Body of pancreas (tissue), 4 donors: ENCODE measurements at regions not wholly inside any gene's neighbourhood (a gene's known extent, or its start where the extent isn't known, plus 50 kb on each side); places are given as distances from the start of the nearest gene placed in this dataset.
"Not testable (repeated sequence)": the region's sequence is repeated elsewhere in the genome, so short reads cannot be mapped to it uniquely, and the experiment has no call there.

ENCODE experiments used
- ATAC-seq: fragments of 150-250 bp; one replicate; pipeline ENCODE4 v1.9.1; 2016
- DNase-seq, 4 donors: peaks; one replicate each; pipeline ENCODE4 v3.0.0-alpha.2; 2019
- H3K27ac ChIP-seq, 4 donors: fragments of 200-600 bp; sonication (generic); 1 replicate in 3 of 4; 2 replicates in 1 of 4; pipeline versions ENCODE4 v1.5.1 to v1.6.1; 2016 to 2019; ENCODE audit warnings: mild to moderate bottlenecking in 1 of 4, mixed read lengths in 1 of 4, moderate library complexity in 1 of 4
- H3K27me3 ChIP-seq, 2 donors: fragments of 200-600 bp; sonication (generic); one replicate each; pipeline ENCODE4 v1.6.0; 2016; ENCODE audit warnings: mild to moderate bottlenecking in 1 of 2
- H3K36me3 ChIP-seq, 2 donors: fragments of 200-600 bp; sonication (generic); replicated peaks in 1 of 2; 2 replicates each; pipeline ENCODE4 v1.5.1; 2016; ENCODE audit warnings: low read depth in 2 of 2; ENCODE audit not compliant: insufficient read depth in 1 of 2
- H3K4me1 ChIP-seq: fragments of 200-600 bp; sonication (generic); one replicate; pipeline ENCODE4 v1.6.0; 2016
- H3K4me3 ChIP-seq, 2 donors: fragments of 200-600 bp; sonication (generic); 1 replicate in 1 of 2; 2 replicates in 1 of 2; pipeline ENCODE4 v1.5.1; 2016 to 2019
- H3K9me3 ChIP-seq, 3 donors: fragments of 200-600 bp; sonication (generic); 1 replicate in 2 of 3; 2 replicates in 1 of 3; pipeline ENCODE4 v1.5.1; 2016
- POLR2A ChIP-seq, 3 donors: fragments of 450-650 bp; IDR thresholded peaks; one replicate each; pipeline ENCODE4 v1.6.1; 2016; ENCODE audit warnings: antibody characterized with exemption in 3 of 3, mild to moderate bottlenecking in 2 of 3
- WGBS, 2 donors: methylation state at CpG; one replicate each; pipeline ENCODE4 v1.1.5; 2017; 5-methylcytosine and 5-hydroxymethylcytosine counted together
- intact Hi-C: fragments of 100-400 bp; cut with DNase I; formaldehyde crosslinking; loops from one replicate; pipeline ENCODE4 v1.15.1; 2023
- TF ChIP-seq, protein P1 (sequence below), 7 experiments: fragments of 450-650 bp in 4 of 7; fragments of 200-600 bp in 3 of 7; sonication (generic) in 3 of 7; IDR thresholded peaks; one replicate each; pipeline ENCODE4 v1.5.1; 2016 to 2019; ENCODE audit warnings: antibody characterized with exemption in 7 of 7

DNA sequence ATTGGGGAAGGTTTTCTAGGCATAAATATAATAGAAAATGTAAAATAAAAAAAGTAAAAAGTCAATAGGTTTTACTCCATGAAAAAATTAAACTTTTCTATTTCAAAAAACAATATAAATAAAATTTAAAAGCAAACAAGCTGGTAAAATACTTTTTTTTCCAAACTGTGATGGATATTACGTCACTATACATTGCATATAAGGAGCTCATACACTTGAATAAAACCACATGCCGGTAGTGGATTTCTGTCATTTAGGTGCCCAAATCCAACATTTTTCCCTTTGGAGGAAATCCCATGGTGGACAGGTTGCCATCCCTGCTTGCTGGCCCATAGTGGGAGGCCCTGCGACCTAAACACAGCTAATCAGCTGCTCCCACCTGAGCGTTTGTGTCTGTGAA is 289.4 kb upstream of the HNRNPA3 start:
- H3K27me3 ChIP-seq = no peaks in the 10 kb centered on the region
- no peak overlapping the region for H3K4me3 ChIP-seq
- DNase-seq (no peak), ATAC-seq (no peak)
- no peaks in the 10 kb centered on the region for H3K4me1 ChIP-seq
- TF ChIP-seq POLR2A (IDR thresholded peaks at IDR 0.05) = no peak
- TF ChIP-seq, protein P1, sequence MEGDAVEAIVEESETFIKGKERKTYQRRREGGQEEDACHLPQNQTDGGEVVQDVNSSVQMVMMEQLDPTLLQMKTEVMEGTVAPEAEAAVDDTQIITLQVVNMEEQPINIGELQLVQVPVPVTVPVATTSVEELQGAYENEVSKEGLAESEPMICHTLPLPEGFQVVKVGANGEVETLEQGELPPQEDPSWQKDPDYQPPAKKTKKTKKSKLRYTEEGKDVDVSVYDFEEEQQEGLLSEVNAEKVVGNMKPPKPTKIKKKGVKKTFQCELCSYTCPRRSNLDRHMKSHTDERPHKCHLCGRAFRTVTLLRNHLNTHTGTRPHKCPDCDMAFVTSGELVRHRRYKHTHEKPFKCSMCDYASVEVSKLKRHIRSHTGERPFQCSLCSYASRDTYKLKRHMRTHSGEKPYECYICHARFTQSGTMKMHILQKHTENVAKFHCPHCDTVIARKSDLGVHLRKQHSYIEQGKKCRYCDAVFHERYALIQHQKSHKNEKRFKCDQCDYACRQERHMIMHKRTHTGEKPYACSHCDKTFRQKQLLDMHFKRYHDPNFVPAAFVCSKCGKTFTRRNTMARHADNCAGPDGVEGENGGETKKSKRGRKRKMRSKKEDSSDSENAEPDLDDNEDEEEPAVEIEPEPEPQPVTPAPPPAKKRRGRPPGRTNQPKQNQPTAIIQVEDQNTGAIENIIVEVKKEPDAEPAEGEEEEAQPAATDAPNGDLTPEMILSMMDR (IDR thresholded peaks at IDR 0.05) = no peak
- 73 to 94% methylated on average over 4 of the region's 4 CpGs for WGBS, 2 donors
- no peaks in the 10 kb centered on the region for H3K36me3 ChIP-seq
- H3K9me3 ChIP-seq = no peaks in the 10 kb centered on the region
- H3K27ac ChIP-seq = no peak overlapping the region
- intact Hi-C loops = no loop called here

DNA sequence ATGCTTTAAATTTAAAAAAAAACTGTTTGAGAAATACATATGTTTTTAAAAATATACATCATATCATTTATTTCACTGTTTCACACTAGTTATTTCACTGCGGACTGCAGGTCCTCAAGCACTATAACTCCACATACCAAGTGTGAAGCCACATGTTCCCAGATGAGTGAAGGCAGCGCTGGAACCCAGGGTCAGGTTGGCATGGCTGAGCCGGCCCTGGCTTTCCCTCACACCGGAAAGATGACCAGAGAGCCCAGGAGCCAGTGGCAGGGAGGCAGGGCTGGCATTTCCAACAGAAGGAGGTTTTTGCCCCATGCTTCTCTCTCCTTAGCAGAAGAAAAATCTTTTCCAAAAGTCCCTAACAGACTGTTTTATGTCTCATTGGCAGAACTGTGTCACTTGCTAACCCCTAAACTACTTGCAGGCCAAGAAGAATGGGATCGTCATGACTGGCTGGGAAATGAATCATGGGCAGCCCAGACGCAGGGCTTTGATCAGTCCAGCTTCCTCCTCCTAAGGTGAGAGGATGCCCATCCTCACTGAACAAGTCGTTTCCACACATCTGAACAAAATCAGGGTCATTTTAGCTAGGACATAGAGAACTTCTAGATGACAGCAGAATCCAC is 287.6 kb upstream of the HNRNPA3 start:
- 49 to 67% methylated on average over 7 of the region's 7 CpGs for WGBS, 2 donors
- no peaks in the 10 kb centered on the region for H3K27me3 ChIP-seq
- intact Hi-C loops = no loop called here
- no peak for DNase-seq
- no peak for TF ChIP-seq POLR2A (IDR thresholded peaks at IDR 0.05)
- TF ChIP-seq, protein P1 (IDR thresholded peaks at IDR 0.05) = no peak
- H3K9me3 ChIP-seq = no peaks in the 10 kb centered on the region
- H3K4me1 ChIP-seq = no peaks in the 10 kb centered on the region
- H3K27ac ChIP-seq = no peak overlapping the region
- H3K4me3 ChIP-seq = no peak overlapping the region
- no peak for ATAC-seq
- no peaks in the 10 kb centered on the region for H3K36me3 ChIP-seq

DNA sequence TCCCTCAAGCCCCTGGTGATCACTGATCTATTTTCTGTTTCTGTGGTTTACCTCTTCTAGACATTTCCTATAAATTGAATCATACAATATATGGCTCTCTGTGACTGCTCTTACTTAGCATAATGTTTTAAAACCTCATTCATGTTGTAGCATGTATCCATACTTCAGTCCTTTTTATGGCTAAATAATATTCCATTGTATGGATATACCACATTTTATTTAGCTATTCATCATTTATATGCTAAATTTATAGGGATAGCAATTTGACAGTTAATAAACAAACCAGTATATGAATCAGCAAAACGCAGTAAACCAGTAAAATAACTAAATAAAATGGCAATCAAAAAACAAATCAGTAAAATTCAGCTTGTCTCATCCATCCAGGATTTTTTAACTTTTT is 286.1 kb upstream of the HNRNPA3 start:
- Histone ChIP-seq H3K36me3 (no peaks in the 10 kb centered on the region), H3K4me1 (no peaks in the 10 kb centered on the region), H3K9me3 (no peaks in the 10 kb centered on the region), H3K27me3 (no peaks in the 10 kb centered on the region), H3K4me3 (no peak overlapping the region), H3K27ac (no peak overlapping the region)
- TF ChIP-seq POLR2A (IDR thresholded peaks at IDR 0.05) = no peak
- TF ChIP-seq, protein P1 (IDR thresholded peaks at IDR 0.05) = no peak
- WGBS, 2 donors = 31 to 32% methylated on average over 1 of the region's 1 CpG
- ATAC-seq (no peak), DNase-seq (no peak)
- intact Hi-C loops = no loop called here

DNA sequence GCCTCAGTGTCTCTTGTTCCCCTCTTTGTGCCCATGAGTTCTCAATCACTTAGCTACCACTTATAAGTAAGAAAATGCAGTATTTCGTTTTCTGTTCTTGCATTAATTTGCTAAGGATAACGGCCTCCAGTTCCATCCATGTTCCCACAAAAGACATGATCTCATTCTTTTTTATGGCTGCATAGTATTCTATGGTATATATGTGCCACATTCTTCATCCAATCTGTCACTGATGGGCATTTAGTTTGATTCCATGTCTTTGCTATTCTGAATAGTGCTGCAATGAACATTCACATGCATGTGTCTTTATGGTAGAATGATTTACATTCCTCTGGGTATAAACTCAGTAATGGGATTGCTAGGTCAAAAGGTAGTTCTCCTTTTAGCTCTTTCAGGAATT is 283.2 kb upstream of the HNRNPA3 start:
- DNase-seq, H3K27ac ChIP-seq, ATAC-seq, H3K4me1 ChIP-seq, intact Hi-C loops, H3K9me3 ChIP-seq, H3K27me3 ChIP-seq, H3K36me3 ChIP-seq, H3K4me3 ChIP-seq: not testable (repeated sequence)
- WGBS, 2 donors = 46 to 48% methylated on average over 2 of the region's 2 CpGs

DNA sequence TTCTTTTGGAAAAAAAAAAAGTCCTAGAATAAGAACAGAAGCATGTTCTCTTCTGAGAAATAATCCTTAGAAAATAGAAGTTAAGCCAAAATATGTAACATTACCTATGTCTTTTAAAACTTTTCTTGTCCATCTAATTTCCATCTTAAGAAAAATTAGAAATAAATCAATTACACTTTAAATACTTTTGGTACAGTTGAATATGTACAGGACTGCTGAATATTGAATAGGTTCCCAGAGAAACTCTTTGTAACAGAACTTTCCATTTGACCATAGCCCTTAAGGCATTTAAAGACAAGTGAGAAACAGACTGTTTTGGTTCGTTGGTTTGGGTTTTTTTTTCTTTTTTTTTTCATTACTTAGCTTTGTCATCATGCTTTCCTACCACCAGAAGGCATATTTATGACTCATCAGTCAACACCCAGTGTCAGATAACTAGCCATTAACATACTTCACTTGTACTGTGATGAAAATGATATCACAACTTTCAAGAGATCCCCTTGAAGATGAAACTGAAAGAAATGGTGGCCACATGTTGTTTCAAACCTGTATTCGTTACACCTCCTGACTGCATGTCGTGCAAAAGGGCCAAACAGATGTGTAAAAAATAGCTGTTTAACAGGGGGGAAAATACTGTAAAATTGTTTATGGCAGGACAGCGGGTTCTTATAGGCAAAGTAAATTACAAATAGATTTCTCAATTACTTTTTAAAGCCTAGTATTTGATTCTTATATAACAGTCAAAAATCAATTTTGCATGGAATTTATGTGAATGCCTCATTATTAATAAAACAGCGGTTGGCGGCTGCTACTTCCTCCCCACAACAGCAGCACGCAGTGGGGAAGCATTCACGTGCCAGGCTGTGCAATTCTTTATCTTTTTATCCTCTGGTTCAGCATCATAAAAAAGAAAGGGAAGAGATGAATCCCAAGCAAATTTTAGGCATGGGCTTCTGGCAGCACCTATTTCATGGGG is 280.7 kb upstream of the HNRNPA3 start:
- no peaks in the 10 kb centered on the region for H3K36me3 ChIP-seq
- intact Hi-C loops = no loop called here
- H3K9me3 ChIP-seq = no peaks in the 10 kb centered on the region
- H3K4me3 ChIP-seq = no peak overlapping the region
- H3K27ac ChIP-seq = no peak overlapping the region
- DNase-seq (no peak), ATAC-seq (no peak)
- no peaks in the 10 kb centered on the region for H3K27me3 ChIP-seq
- 51 to 63% methylated on average over 8 of the region's 8 CpGs for WGBS, 2 donors
- no peaks in the 10 kb centered on the region for H3K4me1 ChIP-seq
- no peak for TF ChIP-seq POLR2A (IDR thresholded peaks at IDR 0.05)
- TF ChIP-seq, protein P1 (IDR thresholded peaks at IDR 0.05) = no peak
